ENCODE measurements at regions not wholly inside any gene's neighbourhood (a gene's known extent, or its start where the extent isn't known, plus 50 kb on each side); places are given as distances from the start of the nearest gene placed in this dataset.

- Histone ChIP-seq H3K4me3 (no peak overlapping the region), H3K4me1 (no peaks in the 10 kb centered on the region), H3K27me3 (no peaks in the 10 kb centered on the region), H3K36me3 (no peaks in the 10 kb centered on the region), H3K27ac (no peak overlapping the region), H3K9me3 (no peaks in the 10 kb centered on the region)
- 83% methylated on average over 3 of the region's 3 CpGs for WGBS
- TF ChIP-seq POLR2A (IDR thresholded peaks at IDR 0.05) (no peak), EP300 (IDR thresholded peaks at IDR 0.05) (no peak), POLR2AphosphoS5 (IDR thresholded peaks at IDR 0.05) (no peak), CTCF (IDR thresholded peaks at IDR 0.05) (no peak)
- no peak for DNase-seq (ENCODE audit: low spot score in 2 of 2)
Observed at GRCh38 chr4:128688846-128689437, 120.6 kb upstream of the JADE1 start.

GRCh38 chr4:128688033-128688721 lies 121.3 kb upstream of the JADE1 start:
- no peaks in the 10 kb centered on the region for H3K4me1 ChIP-seq
- WGBS, result 92% methylated on average over 3 of the region's 3 CpGs
- no peaks in the 10 kb centered on the region for H3K36me3 ChIP-seq
- no peak for TF ChIP-seq EP300 (IDR thresholded peaks at IDR 0.05)
- no peak for TF ChIP-seq CTCF (IDR thresholded peaks at IDR 0.05)
- TF ChIP-seq POLR2AphosphoS5 (IDR thresholded peaks at IDR 0.05), result no peak
- TF ChIP-seq POLR2A (IDR thresholded peaks at IDR 0.05), result no peak
- H3K9me3 ChIP-seq, result no peaks in the 10 kb centered on the region
- no peak for DNase-seq (ENCODE audit: low spot score in 2 of 2)
- H3K27ac ChIP-seq, result no peak overlapping the region
- no peaks in the 10 kb centered on the region for H3K27me3 ChIP-seq
- no peak overlapping the region for H3K4me3 ChIP-seq

- no peak overlapping the region for H3K27ac ChIP-seq
- WGBS, result 96% methylated on average over 2 of the region's 2 CpGs
- H3K4me1 ChIP-seq, result no peaks in the 10 kb centered on the region
- no peak for TF ChIP-seq EP300 (IDR thresholded peaks at IDR 0.05)
- TF ChIP-seq POLR2AphosphoS5 (IDR thresholded peaks at IDR 0.05), result no peak
- no peak for TF ChIP-seq CTCF (IDR thresholded peaks at IDR 0.05)
- no peak for TF ChIP-seq POLR2A (IDR thresholded peaks at IDR 0.05)
- DNase-seq (ENCODE audit: low spot score in 2 of 2), result no peak
- no peaks in the 10 kb centered on the region for H3K27me3 ChIP-seq
- no peaks in the 10 kb centered on the region for H3K36me3 ChIP-seq
- no peak overlapping the region for H3K4me3 ChIP-seq
- no peaks in the 10 kb centered on the region for H3K9me3 ChIP-seq
Observed at GRCh38 chr4:128686810-128687209, 122.7 kb upstream of the JADE1 start.

- no peak overlapping the region for H3K4me3 ChIP-seq
- no peaks in the 10 kb centered on the region for H3K27me3 ChIP-seq
- no peaks in the 10 kb centered on the region for H3K9me3 ChIP-seq
- no peak overlapping the region for H3K27ac ChIP-seq
- TF ChIP-seq EP300 (IDR thresholded peaks at IDR 0.05), result no peak
- TF ChIP-seq POLR2A (IDR thresholded peaks at IDR 0.05), result no peak
- no peak for TF ChIP-seq POLR2AphosphoS5 (IDR thresholded peaks at IDR 0.05)
- no peak for TF ChIP-seq CTCF (IDR thresholded peaks at IDR 0.05)
- WGBS, result 63% methylated on average over 2 of the region's 2 CpGs
- no peaks in the 10 kb centered on the region for H3K36me3 ChIP-seq
- DNase-seq (ENCODE audit: low spot score in 2 of 2), result no peak
- H3K4me1 ChIP-seq, result no peaks in the 10 kb centered on the region
Observed at GRCh38 chr4:128686032-128686465, 123.5 kb upstream of the JADE1 start.

- TF ChIP-seq CTCF (IDR thresholded peaks at IDR 0.05), result no peak
- no peak for TF ChIP-seq POLR2AphosphoS5 (IDR thresholded peaks at IDR 0.05)
- no peak for TF ChIP-seq EP300 (IDR thresholded peaks at IDR 0.05)
- TF ChIP-seq POLR2A (IDR thresholded peaks at IDR 0.05), result no peak
- Histone ChIP-seq H3K27me3 (no peaks in the 10 kb centered on the region), H3K4me1 (no peaks in the 10 kb centered on the region), H3K9me3 (no peaks in the 10 kb centered on the region), H3K36me3 (no peaks in the 10 kb centered on the region), H3K4me3 (no peak overlapping the region), H3K27ac (no peak overlapping the region)
- no peak for DNase-seq (ENCODE audit: low spot score in 2 of 2)
- 66% methylated on average over 2 of the region's 2 CpGs for WGBS
Observed at GRCh38 chr4:128684016-128684415, 125.5 kb upstream of the JADE1 start.

All from suprapubic skin (tissue), 4 donors.